ENCODE measurements at regions not wholly inside any gene's neighbourhood (a gene's known extent, or its start where the extent isn't known, plus 50 kb on each side); places are given as distances from the start of the nearest gene placed in this dataset.

GRCh38 chr3:19668163-19668562 is 265.9 kb downstream of the EFHB start (continued):
- TF ChIP-seq CHD1 (IDR thresholded peaks at IDR 0.05; ENCODE audit: low read depth, low read length) (no peak), CHD4 (IDR thresholded peaks at IDR 0.05) (no peak), RFX5 (IDR thresholded peaks at IDR 0.05; ENCODE audit: low read depth, low read length) (no peak), ATF3 (IDR thresholded peaks at IDR 0.05; ENCODE audit: borderline replicate concordance, extremely low read depth, low read depth, low read length) (no peak), STAT1 (conservative IDR thresholded peaks at IDR 0.05) (no peak), PAX8 (IDR thresholded peaks at IDR 0.05) (no peak), BCL3 (IDR thresholded peaks at IDR 0.05; ENCODE audit: borderline replicate concordance, insufficient read depth, low read depth, low read length, poor library complexity, severe bottlenecking) (no peak), ZBTB11 (CRISPR knock-in tag; IDR thresholded peaks at IDR 0.05) (no peak)

GRCh38 chr3:19662486-19662885 is 271.5 kb downstream of the EFHB start:
- H3K9me3 ChIP-seq (replicated peaks; ENCODE audit: control insufficient read depth, insufficient read depth, low read length) = no peaks in the 10 kb centered on the region; the same call in 2 of the 3 replicates
- H3K9ac ChIP-seq (ENCODE audit: control insufficient read depth, insufficient read depth, low read length) = no peak overlapping the region
- ATAC-seq (no peak), FAIRE-seq (no peak), DNase-seq (ENCODE audit: low read depth, low spot score) (no peak)
- no peak overlapping the region for H3K4me3 ChIP-seq
- SMC1A ChIA-PET (ENCODE audit: uncharacterized antibody, unreplicated experiment) = interaction anchor here (2.1 kb wide), 1 partner anchor 10 kb away, joined by 6 read pairs; no protein-coding TSS in a partner anchor
- H4K20me1 ChIP-seq (ENCODE audit: control insufficient read depth, insufficient read depth) = no peaks in the 10 kb centered on the region
- H3K4me2 ChIP-seq (ENCODE audit: control insufficient read depth, insufficient read depth) = no peak overlapping the region
- POLR2A ChIA-PET = no interaction called here
- no peak overlapping the region for H2AFZ ChIP-seq (ENCODE audit: control insufficient read depth, low read depth, low read length)
- no peaks in the 10 kb centered on the region for H3K4me1 ChIP-seq (ENCODE audit: control insufficient read depth, insufficient read depth, low read length)
- RAD21 ChIA-PET (ENCODE audit: unreplicated experiment) = no interaction called here
- intact Hi-C loops (cut with micrococcal nuclease; ENCODE audit: unreplicated experiment) (no loop called here), in situ Hi-C loops (cut with MboI) (no loop called here)
- 26% methylated on average over 6 of the region's 6 CpGs for whole genome bisulfite sequencing (ENCODE audit: insufficient coverage, insufficient replicate concordance, low lambda C conversion rate, missing lambda C conversion rate)
- no peaks in the 10 kb centered on the region for H3K36me3 ChIP-seq (ENCODE audit: control insufficient read depth in 2 of 2, insufficient read depth in 2 of 2, low read length in 1 of 2)
- H3K27ac ChIP-seq (ENCODE audit: control insufficient read depth, insufficient read depth) = no peak overlapping the region
- no TSS peak for BruUV-seq (replicated peaks)
- H3K27me3 ChIP-seq (replicated peaks in 1 of 2; ENCODE audit: control insufficient read depth in 2 of 2, insufficient read depth in 2 of 2, low read length in 1 of 2) = no peaks in the 10 kb centered on the region; a peak in 1 of 4 replicates
- no peaks in the 10 kb centered on the region for H3K79me2 ChIP-seq (ENCODE audit: control insufficient read depth, insufficient read depth, low read length)
- CTCF ChIA-PET = no interaction called here
- TF ChIP-seq PAX5 (IDR thresholded peaks at IDR 0.05; ENCODE audit: borderline replicate concordance, low read depth, low read length) (no peak), PML (IDR thresholded peaks at IDR 0.05; ENCODE audit: low read length) (no peak), YY1 (IDR thresholded peaks at IDR 0.05; ENCODE audit: low read depth, low read length) (no peak), TARDBP (IDR thresholded peaks at IDR 0.05; ENCODE audit: borderline replicate concordance) (no peak), MLLT1 (IDR thresholded peaks at IDR 0.05) (no peak), SP1 (IDR thresholded peaks at IDR 0.05; ENCODE audit: low read depth, low read length) (no peak), NFIC (IDR thresholded peaks at IDR 0.05; ENCODE audit: low read depth, low read length) (no peak), ZNF384 (IDR thresholded peaks at IDR 0.05; ENCODE audit: borderline replicate concordance, low read depth, low read length) (no peak), IRF5 (IDR thresholded peaks at IDR 0.05; ENCODE audit: borderline replicate concordance) (no peak), IKZF2 (IDR thresholded peaks at IDR 0.05) (no peak)
